GM13976 (cell line): ENCODE measurements at regions not wholly inside any gene's neighbourhood (a gene's known extent, or its start where the extent isn't known, plus 50 kb on each side); places are given as distances from the start of the nearest gene placed in this dataset.

Experiments
- DNase-seq: peaks from one replicate; pipeline ENCODE4 v3.0.0; 2012; ENCODE audit warnings: low spot score
- CTCF ChIP-seq: IDR thresholded peaks from 2 replicates; pipeline ENCODE4 v1.5.1; 2012; ENCODE audit warnings: borderline replicate concordance, mild to moderate bottlenecking; ENCODE audit not compliant: insufficient read depth; ENCODE audit errors: extremely low read depth, missing control alignments, control extremely low read depth
- in situ Hi-C: fragments of 300-500 bp; cut with MboI; formaldehyde crosslinking; loops from one replicate; pipeline ENCODE4 v1.12.0; 2022; ENCODE audit warnings: low sequenced_read_pairs, mixed read lengths, inconsistent platforms; ENCODE audit not compliant: unreplicated experiment

DNA sequence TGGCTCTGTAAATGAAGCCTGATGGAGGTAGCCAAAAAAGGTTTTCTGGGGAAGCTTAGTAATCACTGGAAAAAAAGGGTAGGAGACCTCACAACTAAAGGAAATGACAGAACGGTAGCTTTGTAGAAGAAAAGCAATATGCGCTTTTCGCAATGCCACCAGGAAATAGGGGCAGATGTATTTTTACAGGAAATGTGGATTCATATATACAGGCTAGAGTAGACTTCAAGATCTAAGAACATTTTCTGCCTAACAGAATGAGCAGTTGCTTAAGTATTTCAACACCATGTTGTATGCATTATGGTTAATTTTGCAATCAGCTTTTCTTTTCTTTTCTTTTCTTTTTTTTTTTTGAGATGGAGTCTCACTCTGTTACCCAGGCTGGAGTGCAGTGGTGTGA is 219.6 kb downstream of the CD83 start:
- DNase-seq = no peak
- TF ChIP-seq CTCF = no peak
- in situ Hi-C loops = no loop called here

- in situ Hi-C loops = no loop called here
- no peak for TF ChIP-seq CTCF
- DNase-seq = no peak
Measured at GRCh38 chr6:14339172-14339571, 221.6 kb downstream of the CD83 start.

GRCh38 chr6:14339711-14340584 is 222.4 kb downstream of the CD83 start:
- DNase-seq = no peak
- in situ Hi-C loops = no loop called here
- no peak for TF ChIP-seq CTCF

DNA sequence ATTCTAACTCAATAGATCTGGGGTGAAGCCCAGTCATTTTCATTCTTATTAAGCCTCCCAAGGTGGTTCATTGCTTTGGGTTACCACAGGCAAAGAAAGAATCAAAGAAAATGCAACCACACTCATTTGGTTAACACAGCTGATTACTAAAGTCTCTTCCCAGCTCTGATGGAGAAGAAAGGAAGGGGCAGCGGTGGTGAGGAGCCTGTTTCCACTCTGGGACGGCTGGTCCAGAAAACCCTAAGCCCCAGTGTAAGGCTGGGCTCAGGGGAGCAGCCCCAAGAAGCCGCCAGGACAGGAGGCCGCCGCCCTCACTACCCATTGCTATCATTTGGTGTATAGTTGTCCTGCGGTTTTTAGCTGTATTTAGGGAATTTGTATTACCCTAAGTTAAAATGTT is 226.9 kb downstream of the CD83 start:
- DNase-seq = no peak
- in situ Hi-C loops = no loop called here
- no peak for TF ChIP-seq CTCF

DNA sequence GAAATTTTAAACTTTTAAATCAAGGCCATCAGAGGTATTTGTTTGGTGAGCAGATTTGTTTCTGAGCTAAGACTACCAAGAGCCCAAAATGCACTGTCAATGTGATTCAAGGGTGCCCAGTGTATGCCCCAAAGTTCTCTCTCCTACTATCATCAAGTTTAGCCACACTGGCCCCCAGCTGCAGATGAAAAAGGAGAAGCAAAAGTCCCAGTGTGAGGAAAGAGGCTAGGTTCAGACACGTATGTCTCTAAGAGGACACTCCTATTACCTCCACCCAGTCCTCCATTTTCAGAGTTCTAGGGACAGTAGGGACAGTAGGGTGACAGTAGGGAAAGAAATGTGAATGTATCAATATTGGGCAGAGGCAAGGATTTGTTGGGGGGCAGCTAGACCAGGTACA is 230.8 kb downstream of the CD83 start:
- TF ChIP-seq CTCF = no peak
- in situ Hi-C loops = no loop called here
- no peak for DNase-seq

GRCh38 chr6:14349507-14349906 is 231.9 kb downstream of the CD83 start:
- DNase-seq = no peak
- no peak for TF ChIP-seq CTCF
- in situ Hi-C loops = no loop called here
